ENCODE measurements at regions not wholly inside any gene's neighbourhood (a gene's known extent, or its start where the extent isn't known, plus 50 kb on each side); places are given as distances from the start of the nearest gene placed in this dataset.

DNA sequence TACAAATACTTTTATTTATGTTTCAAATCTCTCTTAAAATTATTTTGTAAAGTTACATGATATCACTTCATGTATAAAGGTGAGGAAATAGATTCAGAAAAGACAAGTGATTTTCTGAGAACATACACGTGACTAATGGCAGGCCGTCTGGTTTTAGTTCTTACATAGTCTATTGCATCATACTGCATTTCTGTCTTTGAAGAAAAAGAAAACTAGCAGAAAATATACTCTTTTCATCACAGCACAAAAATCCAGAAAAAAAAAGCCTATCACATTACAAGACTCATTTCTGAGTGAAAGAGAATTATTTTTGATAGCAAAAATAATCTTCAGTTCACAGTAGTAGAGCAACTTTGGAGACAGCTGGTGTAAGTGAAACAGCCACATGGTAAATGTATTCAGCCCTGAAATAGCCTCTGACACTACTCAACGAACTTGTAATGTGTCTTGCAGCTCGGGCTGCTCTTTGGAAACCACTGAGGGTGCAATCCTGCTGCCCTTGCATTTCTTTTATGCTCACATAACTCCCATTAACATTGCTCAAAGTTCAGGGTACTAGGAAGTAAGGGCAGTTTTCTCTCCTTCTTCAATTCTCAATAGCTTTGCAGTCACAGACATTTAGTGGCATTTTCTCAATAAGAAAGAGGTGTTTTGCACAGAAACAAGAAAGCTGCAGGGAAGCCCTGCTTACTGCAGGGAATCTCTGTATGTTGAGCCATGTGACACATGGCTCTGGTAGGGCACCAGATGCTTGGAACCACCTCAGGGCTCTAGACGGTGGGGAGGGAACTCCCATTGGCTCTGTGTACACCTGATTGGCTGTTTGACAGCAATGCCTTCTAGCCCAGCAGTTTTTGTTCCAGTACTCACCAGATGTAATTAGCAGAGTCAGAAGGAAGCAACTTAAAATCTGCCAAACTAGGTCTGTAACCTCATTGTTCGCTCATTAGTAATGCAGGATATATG is 845.3 kb upstream of the PTPRD start:
- no peak overlapping the region for H3K4me3 ChIP-seq (ENCODE audit: low read depth, low read length)
- H3K4me1 ChIP-seq (ENCODE audit: control insufficient read depth, insufficient read depth, low read length): peaks cover 12% of the 10 kb centered on the region
- no peak overlapping the region for H3K27ac ChIP-seq (ENCODE audit: low read depth, low read length)
- no peaks in the 10 kb centered on the region for H3K9me3 ChIP-seq (ENCODE audit: control insufficient read depth, insufficient read depth, low read depth, low read length)
- H3K36me3 ChIP-seq (ENCODE audit: control insufficient read depth, insufficient read depth, low read length): no peaks in the 10 kb centered on the region
- no peaks in the 10 kb centered on the region; the same call in 1 of the 2 replicates for H3K27me3 ChIP-seq (ENCODE audit: control insufficient read depth, insufficient read depth, low read length)
- no peak overlapping the region for H3K9ac ChIP-seq (ENCODE audit: low read length)

GRCh38 chr9:11469745-11470144 is 856.9 kb upstream of the PTPRD start:
- no peaks in the 10 kb centered on the region for H3K27me3 ChIP-seq (ENCODE audit: control insufficient read depth, insufficient read depth, low read length)
- no peak overlapping the region for H3K27ac ChIP-seq (ENCODE audit: low read depth, low read length)
- no peaks in the 10 kb centered on the region for H3K36me3 ChIP-seq (ENCODE audit: control insufficient read depth, insufficient read depth, low read length)
- H3K9ac ChIP-seq (ENCODE audit: low read length): no peak overlapping the region
- H3K4me3 ChIP-seq (ENCODE audit: low read depth, low read length): no peak overlapping the region
- H3K9me3 ChIP-seq (ENCODE audit: control insufficient read depth, insufficient read depth, low read depth, low read length): no peaks in the 10 kb centered on the region; the same call in 1 of the 2 replicates
- no peaks in the 10 kb centered on the region for H3K4me1 ChIP-seq (ENCODE audit: control insufficient read depth, insufficient read depth, low read length)

DNA sequence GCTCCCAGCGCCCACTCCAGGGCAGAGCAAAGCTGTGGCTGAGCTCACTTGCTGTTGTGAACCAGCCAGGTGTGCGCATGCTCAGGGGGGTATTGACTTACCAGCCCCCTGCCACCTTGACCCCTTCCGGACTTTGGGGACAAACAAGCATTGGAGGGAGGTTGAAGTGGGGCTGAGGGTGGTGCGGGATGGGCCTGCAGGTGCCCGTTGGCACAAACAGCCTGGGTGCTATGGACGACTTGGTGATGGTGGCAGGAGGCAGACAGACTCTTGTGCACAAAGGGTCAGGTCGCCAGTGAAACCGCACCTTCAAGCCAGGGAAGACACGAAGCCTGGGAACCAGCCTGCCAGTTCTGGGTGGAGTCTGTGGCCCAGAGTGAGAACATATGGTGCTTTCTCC is 858.5 kb upstream of the PTPRD start:
- H3K27ac ChIP-seq (ENCODE audit: low read depth, low read length): no peak overlapping the region
- H3K36me3 ChIP-seq (ENCODE audit: control insufficient read depth, insufficient read depth, low read length): no peaks in the 10 kb centered on the region
- H3K9me3 ChIP-seq (ENCODE audit: control insufficient read depth, insufficient read depth, low read depth, low read length): no peaks in the 10 kb centered on the region
- no peaks in the 10 kb centered on the region for H3K4me1 ChIP-seq (ENCODE audit: control insufficient read depth, insufficient read depth, low read length)
- H3K4me3 ChIP-seq (ENCODE audit: low read depth, low read length): no peak overlapping the region
- no peaks in the 10 kb centered on the region for H3K27me3 ChIP-seq (ENCODE audit: control insufficient read depth, insufficient read depth, low read length)
- H3K9ac ChIP-seq (ENCODE audit: low read length): no peak overlapping the region

GRCh38 chr9:11500780-11501179 is 888.0 kb upstream of the PTPRD start:
- no peaks in the 10 kb centered on the region for H3K9me3 ChIP-seq (ENCODE audit: control insufficient read depth, insufficient read depth, low read depth, low read length)
- H3K4me3 ChIP-seq (ENCODE audit: low read depth, low read length): no peak overlapping the region
- no peaks in the 10 kb centered on the region for H3K36me3 ChIP-seq (ENCODE audit: control insufficient read depth, insufficient read depth, low read length)
- H3K4me1 ChIP-seq (ENCODE audit: control insufficient read depth, insufficient read depth, low read length): 0 out of 2 replicates have a peak, but pooled peaks cover 5% of the 10 kb centered on the region
- no peaks in the 10 kb centered on the region for H3K27me3 ChIP-seq (ENCODE audit: control insufficient read depth, insufficient read depth, low read length)
- no peak overlapping the region for H3K27ac ChIP-seq (ENCODE audit: low read depth, low read length)
- H3K9ac ChIP-seq (ENCODE audit: low read length): no peak overlapping the region

GRCh38 chr9:11506980-11507379 is 894.2 kb upstream of the PTPRD start:
- Histone ChIP-seq H3K4me3 (ENCODE audit: low read depth, low read length) (no peak overlapping the region), H3K4me1 (ENCODE audit: control insufficient read depth, insufficient read depth, low read length) (0 out of 2 replicates have a peak, but pooled peaks cover 5% of the 10 kb centered on the region), H3K9ac (ENCODE audit: low read length) (no peak overlapping the region), H3K27ac (ENCODE audit: low read depth, low read length) (no peak overlapping the region), H3K27me3 (ENCODE audit: control insufficient read depth, insufficient read depth, low read length) (no peaks in the 10 kb centered on the region), H3K36me3 (ENCODE audit: control insufficient read depth, insufficient read depth, low read length) (no peaks in the 10 kb centered on the region), H3K9me3 (ENCODE audit: control insufficient read depth, insufficient read depth, low read depth, low read length) (no peaks in the 10 kb centered on the region)

DNA sequence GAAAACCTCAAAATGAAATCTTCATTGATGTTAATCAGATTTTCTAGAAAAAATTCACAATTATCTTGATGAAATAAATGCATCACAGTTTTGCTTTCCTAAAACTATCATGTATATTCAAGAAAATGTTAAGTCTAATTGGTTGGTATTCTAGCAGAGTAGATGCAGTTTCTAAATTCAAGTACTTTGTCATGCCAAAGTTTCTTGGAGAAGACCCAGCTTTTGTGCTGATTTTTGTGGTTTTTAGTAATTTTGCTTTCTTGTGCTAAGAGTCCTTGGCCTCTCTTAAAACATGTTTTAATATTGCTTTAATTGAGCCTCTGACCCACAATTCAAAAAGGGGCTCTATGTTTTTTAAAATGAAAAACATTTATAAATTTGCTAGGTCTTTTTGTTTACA is 924.8 kb upstream of the PTPRD start:
- no peaks in the 10 kb centered on the region for H3K9me3 ChIP-seq (ENCODE audit: control insufficient read depth, insufficient read depth, low read depth, low read length)
- H3K4me1 ChIP-seq (ENCODE audit: control insufficient read depth, insufficient read depth, low read length): no peaks in the 10 kb centered on the region
- H3K4me3 ChIP-seq (ENCODE audit: low read depth, low read length): no peak overlapping the region
- H3K36me3 ChIP-seq (ENCODE audit: control insufficient read depth, insufficient read depth, low read length): no peaks in the 10 kb centered on the region
- H3K9ac ChIP-seq (ENCODE audit: low read length): no peak overlapping the region
- H3K27ac ChIP-seq (ENCODE audit: low read depth, low read length): no peak overlapping the region
- H3K27me3 ChIP-seq (ENCODE audit: control insufficient read depth, insufficient read depth, low read length): no peaks in the 10 kb centered on the region

DNA sequence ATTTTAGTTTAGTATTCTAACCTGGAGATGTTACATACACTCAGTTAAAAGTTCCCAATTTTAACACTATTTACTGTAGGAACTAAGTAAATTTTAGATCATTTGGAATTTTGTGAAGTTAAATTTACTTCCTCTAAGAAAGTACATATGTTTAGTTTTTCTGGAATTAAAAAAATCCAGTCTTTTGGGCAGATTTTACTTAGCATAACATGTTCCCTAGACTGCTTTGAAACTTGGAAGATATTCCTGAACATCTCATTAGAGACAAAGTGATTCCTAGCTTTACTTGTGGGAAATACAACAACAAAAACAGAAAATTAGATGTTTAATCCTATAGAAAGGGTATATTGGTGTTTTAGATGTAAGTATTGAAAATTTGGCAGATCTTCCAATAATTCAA is 930.0 kb upstream of the PTPRD start:
- Histone ChIP-seq H3K4me3 (ENCODE audit: low read depth, low read length) (no peak overlapping the region), H3K9me3 (ENCODE audit: control insufficient read depth, insufficient read depth, low read depth, low read length) (no peaks in the 10 kb centered on the region), H3K36me3 (ENCODE audit: control insufficient read depth, insufficient read depth, low read length) (no peaks in the 10 kb centered on the region), H3K9ac (ENCODE audit: low read length) (no peak overlapping the region), H3K27me3 (ENCODE audit: control insufficient read depth, insufficient read depth, low read length) (no peaks in the 10 kb centered on the region), H3K4me1 (ENCODE audit: control insufficient read depth, insufficient read depth, low read length) (no peaks in the 10 kb centered on the region), H3K27ac (ENCODE audit: low read depth, low read length) (no peak overlapping the region)

- H3K36me3 ChIP-seq (ENCODE audit: control insufficient read depth, insufficient read depth, low read length): no peaks in the 10 kb centered on the region
- no peaks in the 10 kb centered on the region for H3K9me3 ChIP-seq (ENCODE audit: control insufficient read depth, insufficient read depth, low read depth, low read length)
- no peak overlapping the region for H3K9ac ChIP-seq (ENCODE audit: low read length)
- no peak overlapping the region for H3K27ac ChIP-seq (ENCODE audit: low read depth, low read length)
- H3K4me3 ChIP-seq (ENCODE audit: low read depth, low read length): no peak overlapping the region
- H3K27me3 ChIP-seq (ENCODE audit: control insufficient read depth, insufficient read depth, low read length): no peaks in the 10 kb centered on the region
- no peaks in the 10 kb centered on the region for H3K4me1 ChIP-seq (ENCODE audit: control insufficient read depth, insufficient read depth, low read length)
Observed at GRCh38 chr9:11546231-11546630, 933.4 kb upstream of the PTPRD start.

- Histone ChIP-seq H3K4me1 (ENCODE audit: control insufficient read depth, insufficient read depth, low read length) (peaks cover 7% of the 10 kb centered on the region; the same call in 1 of the 2 replicates), H3K4me3 (ENCODE audit: low read depth, low read length) (no peak overlapping the region), H3K36me3 (ENCODE audit: control insufficient read depth, insufficient read depth, low read length) (no peaks in the 10 kb centered on the region), H3K27ac (ENCODE audit: low read depth, low read length) (no peak overlapping the region), H3K9me3 (ENCODE audit: control insufficient read depth, insufficient read depth, low read depth, low read length) (no peaks in the 10 kb centered on the region), H3K9ac (ENCODE audit: low read length) (no peak overlapping the region), H3K27me3 (ENCODE audit: control insufficient read depth, insufficient read depth, low read length) (no peaks in the 10 kb centered on the region)
Observed at GRCh38 chr9:11549311-11549794, 936.6 kb upstream of the PTPRD start.

- H3K9me3 ChIP-seq (ENCODE audit: control insufficient read depth, insufficient read depth, low read depth, low read length): no peaks in the 10 kb centered on the region
- H3K27ac ChIP-seq (ENCODE audit: low read depth, low read length): no peak overlapping the region
- no peak overlapping the region for H3K9ac ChIP-seq (ENCODE audit: low read length)
- H3K4me1 ChIP-seq (ENCODE audit: control insufficient read depth, insufficient read depth, low read length): peaks cover 7% of the 10 kb centered on the region; the same call in 1 of the 2 replicates
- H3K36me3 ChIP-seq (ENCODE audit: control insufficient read depth, insufficient read depth, low read length): no peaks in the 10 kb centered on the region
- no peak overlapping the region for H3K4me3 ChIP-seq (ENCODE audit: low read depth, low read length)
- no peaks in the 10 kb centered on the region for H3K27me3 ChIP-seq (ENCODE audit: control insufficient read depth, insufficient read depth, low read length)
Observed at GRCh38 chr9:11551106-11551505, 938.3 kb upstream of the PTPRD start.

DNA sequence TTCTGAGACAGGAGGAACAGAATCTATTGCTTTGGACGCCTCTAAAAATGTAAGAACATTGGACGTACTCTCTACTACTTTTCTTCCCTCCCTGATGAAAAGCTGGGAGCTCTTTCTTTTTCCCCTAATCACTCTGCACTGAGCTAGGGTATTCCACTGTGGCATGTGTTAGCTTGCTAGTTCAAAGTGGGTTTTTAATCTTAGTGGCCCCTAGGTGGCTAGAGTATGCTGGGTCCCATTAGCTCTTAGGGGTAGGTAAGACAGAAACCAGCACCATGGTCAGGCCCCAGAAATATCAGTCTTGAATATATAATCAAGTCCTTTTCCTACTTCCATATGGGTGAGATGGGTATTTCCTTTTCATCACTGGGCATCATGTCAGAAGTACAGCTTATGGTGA is 945.2 kb upstream of the PTPRD start:
- Histone ChIP-seq H3K4me3 (ENCODE audit: low read depth, low read length) (no peak overlapping the region), H3K9ac (ENCODE audit: low read length) (no peak overlapping the region), H3K27ac (ENCODE audit: low read depth, low read length) (no peak overlapping the region), H3K4me1 (ENCODE audit: control insufficient read depth, insufficient read depth, low read length) (peaks cover 6% of the 10 kb centered on the region; the same call in 1 of the 2 replicates), H3K27me3 (ENCODE audit: control insufficient read depth, insufficient read depth, low read length) (no peaks in the 10 kb centered on the region), H3K36me3 (ENCODE audit: control insufficient read depth, insufficient read depth, low read length) (no peaks in the 10 kb centered on the region), H3K9me3 (ENCODE audit: control insufficient read depth, insufficient read depth, low read depth, low read length) (no peaks in the 10 kb centered on the region)
